Calu3 (cell line): ENCODE measurements at regions not wholly inside any gene's neighbourhood (a gene's known extent, or its start where the extent isn't known, plus 50 kb on each side); places are given as distances from the start of the nearest gene placed in this dataset.

ENCODE experiments used
- BruUV-seq: library from RNA; stranded (reverse); fragments of 400-500 nt; replicated peaks from 2 replicates; lab custom pipeline; 2021; lab: Mats Ljungman, UMichigan
- CTCF ChIA-PET: fragments of 300-600 bp; sonication (Branson Sonifier 250); formaldehyde crosslinking; loops from one replicate; lab custom pipeline; 2022; ENCODE audit warnings: antibody characterized with exemption; lab: Charles Lee
- DNase-seq: peaks from one replicate; pipeline ENCODE4 v3.0.0; 2022
- H3K27ac Mint-ChIP-seq: one replicate; pipeline ENCODE4 v1.8.0; 2022; ENCODE audit warnings: mixed read lengths; ENCODE audit not compliant: unreplicated experiment
- H3K27me3 Mint-ChIP-seq: one replicate; pipeline ENCODE4 v1.8.0; 2022; ENCODE audit warnings: mixed read lengths; ENCODE audit not compliant: unreplicated experiment
- H3K36me3 Mint-ChIP-seq: one replicate; pipeline ENCODE4 v1.8.0; 2022; ENCODE audit warnings: mild to moderate bottlenecking, moderate library complexity, mixed read lengths; ENCODE audit not compliant: insufficient read depth, unreplicated experiment
- H3K4me1 Mint-ChIP-seq: one replicate; pipeline ENCODE4 v1.8.0; 2022; ENCODE audit warnings: mild to moderate bottlenecking, low read depth, mixed read lengths; ENCODE audit not compliant: unreplicated experiment
- H3K4me3 Mint-ChIP-seq: one replicate; pipeline ENCODE4 v1.8.0; 2022; ENCODE audit warnings: mild to moderate bottlenecking, low read depth, moderate library complexity, mixed read lengths; ENCODE audit not compliant: unreplicated experiment
- H3K9me3 Mint-ChIP-seq: one replicate; pipeline ENCODE4 v1.8.0; 2022; ENCODE audit warnings: low read depth, mixed read lengths; ENCODE audit not compliant: unreplicated experiment
- CTCF ChIP-seq: fragments of 200-600 bp; IDR thresholded peaks from one replicate; pipeline ENCODE4 v1.8.0; 2022; ENCODE audit warnings: antibody characterized with exemption; ENCODE audit not compliant: unreplicated experiment
- intact Hi-C: fragments of 100-400 bp; cut with micrococcal nuclease; formaldehyde crosslinking; loops from one replicate; pipeline ENCODE4 v1.10.0; 2022; ENCODE audit not compliant: unreplicated experiment

- H3K36me3 Mint-ChIP-seq = no peaks in the 10 kb centered on the region
- H3K27ac Mint-ChIP-seq = no peak overlapping the region
- H3K9me3 Mint-ChIP-seq = peaks cover 2% of the 10 kb centered on the region
- no peaks in the 10 kb centered on the region for H3K4me1 Mint-ChIP-seq
- no TSS peak for BruUV-seq
- no peak for TF ChIP-seq CTCF
- CTCF ChIA-PET = no interaction called here
- H3K27me3 Mint-ChIP-seq = no peaks in the 10 kb centered on the region
- intact Hi-C loops = no loop called here
- no peak for DNase-seq
- no peak overlapping the region for H3K4me3 Mint-ChIP-seq
Observed at GRCh38 chr4:164481306-164482091, 272.4 kb upstream of the SMIM31 start.

GRCh38 chr4:164482092-164482404 lies 271.9 kb upstream of the SMIM31 start:
- H3K4me3 Mint-ChIP-seq = no peak overlapping the region
- BruUV-seq = no TSS peak
- H3K36me3 Mint-ChIP-seq = no peaks in the 10 kb centered on the region
- CTCF ChIA-PET = no interaction called here
- TF ChIP-seq CTCF = no peak
- peaks cover 3% of the 10 kb centered on the region for H3K9me3 Mint-ChIP-seq
- no peak for DNase-seq
- intact Hi-C loops = no loop called here
- no peaks in the 10 kb centered on the region for H3K4me1 Mint-ChIP-seq
- H3K27me3 Mint-ChIP-seq = no peaks in the 10 kb centered on the region
- no peak overlapping the region for H3K27ac Mint-ChIP-seq

- Mint-ChIP-seq H3K27me3 (no peaks in the 10 kb centered on the region), H3K27ac (no peak overlapping the region), H3K4me3 (no peak overlapping the region), H3K36me3 (no peaks in the 10 kb centered on the region), H3K4me1 (no peaks in the 10 kb centered on the region), H3K9me3 (peaks cover 4% of the 10 kb centered on the region)
- TF ChIP-seq CTCF = no peak
- no TSS peak for BruUV-seq
- CTCF ChIA-PET = no interaction called here
- intact Hi-C loops = no loop called here
- no peak for DNase-seq
Observed at GRCh38 chr4:164482758-164483157, 271.2 kb upstream of the SMIM31 start.

- BruUV-seq = no TSS peak
- Mint-ChIP-seq H3K27ac (no peak overlapping the region), H3K4me1 (no peaks in the 10 kb centered on the region), H3K9me3 (peaks cover 4% of the 10 kb centered on the region), H3K27me3 (no peaks in the 10 kb centered on the region), H3K36me3 (no peaks in the 10 kb centered on the region), H3K4me3 (no peak overlapping the region)
- intact Hi-C loops = no loop called here
- TF ChIP-seq CTCF = no peak
- CTCF ChIA-PET = no interaction called here
- DNase-seq = no peak
Observed at GRCh38 chr4:164483711-164484110, 270.2 kb upstream of the SMIM31 start.
